GM23338 (cell line): ENCODE measurements at regions not wholly inside any gene's neighbourhood (a gene's known extent, or its start where the extent isn't known, plus 50 kb on each side); places are given as distances from the start of the nearest gene placed in this dataset.

Source experiments
- CTCF ChIP-seq, 2 experiments: fragments of 200-600 bp in 1 of 2; sonication (generic) in 1 of 2; conservative IDR thresholded peaks; 2 replicates each; pipeline versions ENCODE4 v1.5.1 to v1.6.1; 2016 to 2017; ENCODE audit warnings: antibody characterized with exemption in 2 of 2, low read depth in 2 of 2, mild to moderate bottlenecking in 2 of 2, moderate library complexity in 1 of 2
- EZH2 ChIP-seq: fragments of 200-600 bp; sonication (generic); IDR thresholded peaks from one replicate; pipeline ENCODE4 v1.8.0; 2017; ENCODE audit warnings: antibody characterized with exemption, mild to moderate bottlenecking, low read depth; ENCODE audit not compliant: unreplicated experiment
- EZH2phosphoT487 ChIP-seq: fragments of 200-600 bp; sonication (generic); IDR thresholded peaks from one replicate; pipeline ENCODE4 v1.8.1; 2018; ENCODE audit warnings: antibody characterized with exemption; ENCODE audit not compliant: unreplicated experiment
- POLR2AphosphoS5 ChIP-seq: IDR thresholded peaks from 2 replicates; pipeline ENCODE4 v1.6.1; 2016; ENCODE audit warnings: antibody characterized with exemption, low read depth
- STAT1 ChIP-seq: IDR thresholded peaks from one replicate; pipeline ENCODE4 v1.6.1; 2016; ENCODE audit warnings: antibody characterized with exemption; ENCODE audit not compliant: unreplicated experiment

DNA sequence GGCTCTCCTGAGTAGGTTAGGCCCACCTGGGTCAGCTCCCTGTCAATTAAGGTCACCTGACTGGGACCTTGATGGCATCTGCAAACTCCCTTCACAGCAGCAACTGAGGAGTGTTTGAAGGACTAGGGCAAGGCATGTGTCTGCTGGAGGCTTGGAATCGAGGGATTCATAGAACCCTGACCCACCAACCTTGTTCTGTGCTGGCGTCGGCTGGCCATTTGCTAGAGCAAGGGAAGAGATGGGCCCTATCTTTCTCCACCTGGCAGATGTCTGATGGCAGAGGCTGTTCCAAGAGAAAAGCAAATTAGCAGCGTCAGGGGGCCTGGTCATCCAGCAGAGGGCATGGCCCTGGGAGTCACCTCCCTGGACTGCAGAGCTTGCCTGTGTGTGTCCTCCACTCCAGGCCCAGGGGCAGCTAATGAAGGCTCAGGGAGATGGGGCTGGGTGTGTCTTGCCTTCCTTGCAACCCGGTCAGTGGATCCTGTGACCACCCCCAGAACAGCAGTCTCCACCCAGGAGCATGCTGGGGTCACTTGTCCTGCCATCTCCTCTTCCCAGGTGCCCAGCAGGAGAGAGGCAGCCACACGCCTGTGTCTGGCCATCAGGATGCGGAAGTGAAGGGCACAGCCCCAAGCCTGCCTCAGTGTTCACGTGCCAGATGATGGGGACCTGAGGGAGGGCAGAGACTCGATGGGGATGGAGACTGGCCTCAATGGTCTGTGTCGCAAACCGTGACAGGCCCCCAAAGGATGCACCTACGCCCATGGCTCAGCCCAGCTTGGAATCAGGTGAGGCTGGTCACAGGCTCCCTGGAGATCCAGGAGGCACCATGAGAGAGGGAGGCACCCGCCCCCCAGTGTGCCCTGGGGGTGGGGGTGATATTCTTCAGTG lies 53.9 kb downstream of the BARX1 start:
- TF ChIP-seq CTCF (conservative IDR thresholded peaks at IDR 0.05; ENCODE audit: low read depth in 2 of 2) (no peak), POLR2AphosphoS5 (no peak), EZH2 (no peak), STAT1 (no peak), EZH2phosphoT487 (no peak)
